OCI-LY7 (cell line): ENCODE measurements at regions not wholly inside any gene's neighbourhood (a gene's known extent, or its start where the extent isn't known, plus 50 kb on each side); places are given as distances from the start of the nearest gene placed in this dataset.

ENCODE experiments used
- EZH2phosphoT487 ChIP-seq: fragments of 200-600 bp; sonication (generic); IDR thresholded peaks from 2 replicates; pipeline ENCODE4 v1.6.1; 2018; ENCODE audit warnings: low read depth, borderline replicate concordance, mild to moderate bottlenecking, mixed run types, antibody characterized with exemption, low read length, moderate library complexity, mixed read lengths
- TF ChIP-seq, protein P1 (sequence below): fragments of 200-600 bp; sonication (generic); conservative IDR thresholded peaks from 2 replicates; pipeline ENCODE4 v1.5.1; 2014; ENCODE audit warnings: mild to moderate bottlenecking, antibody characterized with exemption, low read length, moderate library complexity, mixed read lengths

GRCh38 chr6:2550247-2550646 is 200.5 kb downstream of the MYLK4 start:
- TF ChIP-seq, protein P1, sequence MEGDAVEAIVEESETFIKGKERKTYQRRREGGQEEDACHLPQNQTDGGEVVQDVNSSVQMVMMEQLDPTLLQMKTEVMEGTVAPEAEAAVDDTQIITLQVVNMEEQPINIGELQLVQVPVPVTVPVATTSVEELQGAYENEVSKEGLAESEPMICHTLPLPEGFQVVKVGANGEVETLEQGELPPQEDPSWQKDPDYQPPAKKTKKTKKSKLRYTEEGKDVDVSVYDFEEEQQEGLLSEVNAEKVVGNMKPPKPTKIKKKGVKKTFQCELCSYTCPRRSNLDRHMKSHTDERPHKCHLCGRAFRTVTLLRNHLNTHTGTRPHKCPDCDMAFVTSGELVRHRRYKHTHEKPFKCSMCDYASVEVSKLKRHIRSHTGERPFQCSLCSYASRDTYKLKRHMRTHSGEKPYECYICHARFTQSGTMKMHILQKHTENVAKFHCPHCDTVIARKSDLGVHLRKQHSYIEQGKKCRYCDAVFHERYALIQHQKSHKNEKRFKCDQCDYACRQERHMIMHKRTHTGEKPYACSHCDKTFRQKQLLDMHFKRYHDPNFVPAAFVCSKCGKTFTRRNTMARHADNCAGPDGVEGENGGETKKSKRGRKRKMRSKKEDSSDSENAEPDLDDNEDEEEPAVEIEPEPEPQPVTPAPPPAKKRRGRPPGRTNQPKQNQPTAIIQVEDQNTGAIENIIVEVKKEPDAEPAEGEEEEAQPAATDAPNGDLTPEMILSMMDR, result no peak
- no peak for TF ChIP-seq EZH2phosphoT487
